ENCODE measurements at regions not wholly inside any gene's neighbourhood (a gene's known extent, or its start where the extent isn't known, plus 50 kb on each side); places are given as distances from the start of the nearest gene placed in this dataset.

DNA sequence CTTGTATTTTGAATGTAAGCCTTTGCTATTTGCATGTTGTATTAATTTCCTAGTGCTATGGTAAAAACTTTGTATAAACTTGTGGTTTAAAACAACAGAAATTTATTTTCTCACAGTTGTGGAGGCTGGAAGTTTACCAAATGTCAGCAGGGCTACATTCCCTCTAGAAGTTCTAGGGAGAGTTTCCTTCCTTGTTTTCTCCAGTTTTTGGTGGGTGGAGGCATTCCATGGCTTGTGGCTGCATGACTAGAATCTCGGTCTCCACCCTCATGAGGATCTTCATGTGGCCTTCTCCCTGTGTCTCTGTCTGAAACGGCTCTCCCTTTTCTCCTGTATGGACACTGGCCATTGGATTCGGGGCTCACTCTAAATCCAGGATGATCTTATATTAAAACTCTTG, 482.2 kb upstream of the GOT2 start:
- Histone ChIP-seq H3K4me1 (ENCODE audit: control insufficient read depth in 3 of 3, insufficient read depth in 3 of 3, low read length in 3 of 3) (no peaks in the 10 kb centered on the region), H3K4me3 (ENCODE audit: low read length in 3 of 3) (no peak overlapping the region), H3K27me3 (ENCODE audit: control insufficient read depth in 3 of 3, insufficient read depth in 3 of 3, low read length in 3 of 3) (no peaks in the 10 kb centered on the region)

DNA sequence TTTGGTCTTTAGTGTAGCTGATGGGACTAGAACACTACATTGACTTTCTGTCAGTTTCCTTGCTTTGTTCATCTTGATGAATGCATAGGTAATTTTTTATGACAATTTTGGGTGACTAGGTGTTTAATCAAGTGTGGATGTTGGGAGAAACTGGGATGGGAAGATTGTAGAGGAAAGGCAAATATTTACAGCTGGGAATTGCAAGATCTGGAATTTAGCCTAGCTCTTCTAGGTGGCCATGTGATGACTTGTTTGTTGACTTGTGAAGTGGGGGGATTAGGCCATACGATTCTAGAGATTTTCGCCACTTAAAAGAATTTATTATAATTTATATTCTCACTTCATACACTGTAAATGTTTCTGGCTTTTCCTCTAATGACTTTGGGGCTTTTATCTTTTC, 480.3 kb upstream of the GOT2 start:
- no peak overlapping the region for H3K4me3 ChIP-seq (ENCODE audit: low read length in 3 of 3)
- H3K27ac ChIP-seq (ENCODE audit: low read depth, low read length): no peak overlapping the region
- no peaks in the 10 kb centered on the region for H3K36me3 ChIP-seq (ENCODE audit: control insufficient read depth in 3 of 3, insufficient read depth in 3 of 3, low read length in 3 of 3)
- no peak overlapping the region for H3K9ac ChIP-seq (ENCODE audit: low read depth in 1 of 3, low read length in 3 of 3)
- H3K4me1 ChIP-seq (ENCODE audit: control insufficient read depth in 3 of 3, insufficient read depth in 3 of 3, low read length in 3 of 3): peaks cover 0 to 4% (median 0%) of the 10 kb centered on the region in 3 donors
- H3K27me3 ChIP-seq (ENCODE audit: control insufficient read depth in 3 of 3, insufficient read depth in 3 of 3, low read length in 3 of 3): no peaks in the 10 kb centered on the region
- H3K9me3 ChIP-seq (ENCODE audit: control insufficient read depth in 3 of 3, low read length in 3 of 3): peaks cover 0 to 3% (median 0%) of the 10 kb centered on the region in 3 donors

More for the DNA sequence above, 482.2 kb upstream of the GOT2 start:
- Histone ChIP-seq H3K27ac (ENCODE audit: low read depth, low read length) (no peak overlapping the region), H3K9me3 (ENCODE audit: control insufficient read depth in 3 of 3, low read length in 3 of 3) (peaks cover 0 to 3% (median 0%) of the 10 kb centered on the region in 3 donors), H3K9ac (ENCODE audit: low read depth in 1 of 3, low read length in 3 of 3) (no peak overlapping the region), H3K36me3 (ENCODE audit: control insufficient read depth in 3 of 3, insufficient read depth in 3 of 3, low read length in 3 of 3) (no peaks in the 10 kb centered on the region)

DNA sequence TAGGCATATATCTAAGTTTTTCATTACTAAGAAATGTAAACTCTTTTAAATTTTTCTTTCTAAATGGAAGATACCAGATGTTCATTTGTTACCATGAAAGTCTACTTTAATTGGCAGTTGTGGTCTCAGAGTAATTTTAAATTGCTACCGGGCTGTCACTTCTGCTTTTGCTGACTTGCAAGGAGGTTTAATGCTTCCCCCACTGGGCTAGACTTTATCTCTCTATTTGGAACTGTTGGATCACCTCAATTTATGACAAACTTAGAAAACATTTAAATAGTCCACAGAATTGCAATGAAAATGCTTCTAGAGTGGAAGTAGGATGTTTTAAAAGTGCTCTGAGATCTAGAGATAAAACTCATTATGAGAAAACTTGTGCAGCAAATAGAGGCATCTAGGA, 479.8 kb upstream of the GOT2 start:
- Histone ChIP-seq H3K4me3 (ENCODE audit: low read length in 3 of 3) (no peak overlapping the region), H3K9ac (ENCODE audit: low read depth in 1 of 3, low read length in 3 of 3) (no peak overlapping the region), H3K27ac (ENCODE audit: low read depth, low read length) (no peak overlapping the region), H3K9me3 (ENCODE audit: control insufficient read depth in 3 of 3, low read length in 3 of 3) (peaks cover 0 to 3% (median 0%) of the 10 kb centered on the region in 3 donors), H3K36me3 (ENCODE audit: control insufficient read depth in 3 of 3, insufficient read depth in 3 of 3, low read length in 3 of 3) (no peaks in the 10 kb centered on the region), H3K27me3 (ENCODE audit: control insufficient read depth in 3 of 3, insufficient read depth in 3 of 3, low read length in 3 of 3) (no peaks in the 10 kb centered on the region), H3K4me1 (ENCODE audit: control insufficient read depth in 3 of 3, insufficient read depth in 3 of 3, low read length in 3 of 3) (peaks cover 0 to 4% (median 0%) of the 10 kb centered on the region in 3 donors)

DNA sequence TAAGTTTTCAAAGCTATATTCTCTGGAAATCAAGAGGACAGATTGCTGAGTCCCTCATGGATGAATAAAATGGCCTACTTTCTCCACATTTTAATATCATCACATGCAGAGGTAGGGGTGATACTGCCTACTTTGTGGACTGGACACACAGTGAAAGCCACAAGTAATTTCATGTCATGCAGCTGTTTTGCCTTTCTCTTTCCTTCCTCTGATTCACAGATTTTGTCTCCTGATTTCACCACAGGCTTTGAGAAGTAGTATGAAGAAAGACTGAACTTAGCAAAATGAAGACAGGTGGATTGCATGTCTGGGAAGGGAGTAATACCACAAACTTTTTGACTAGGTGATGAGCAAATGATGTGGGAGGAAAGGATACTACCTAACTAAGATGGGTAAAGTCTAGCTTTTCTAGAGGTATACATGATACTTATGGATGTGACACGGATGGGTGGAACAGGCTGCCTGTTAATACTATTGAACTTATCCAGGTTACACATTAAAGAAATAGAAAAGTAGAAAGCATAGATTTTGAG, 478.4 kb upstream of the GOT2 start:
- Histone ChIP-seq H3K4me1 (ENCODE audit: control insufficient read depth in 3 of 3, insufficient read depth in 3 of 3, low read length in 3 of 3) (peaks cover 0 to 4% (median 0%) of the 10 kb centered on the region in 3 donors), H3K27ac (ENCODE audit: low read depth, low read length) (no peak overlapping the region), H3K9ac (ENCODE audit: low read depth in 1 of 3, low read length in 3 of 3) (no peak overlapping the region), H3K9me3 (ENCODE audit: control insufficient read depth in 3 of 3, low read length in 3 of 3) (peaks cover 0 to 3% (median 0%) of the 10 kb centered on the region in 3 donors), H3K36me3 (ENCODE audit: control insufficient read depth in 3 of 3, insufficient read depth in 3 of 3, low read length in 3 of 3) (no peaks in the 10 kb centered on the region), H3K4me3 (ENCODE audit: low read length in 3 of 3) (no peak overlapping the region), H3K27me3 (ENCODE audit: control insufficient read depth in 3 of 3, insufficient read depth in 3 of 3, low read length in 3 of 3) (no peaks in the 10 kb centered on the region)

DNA sequence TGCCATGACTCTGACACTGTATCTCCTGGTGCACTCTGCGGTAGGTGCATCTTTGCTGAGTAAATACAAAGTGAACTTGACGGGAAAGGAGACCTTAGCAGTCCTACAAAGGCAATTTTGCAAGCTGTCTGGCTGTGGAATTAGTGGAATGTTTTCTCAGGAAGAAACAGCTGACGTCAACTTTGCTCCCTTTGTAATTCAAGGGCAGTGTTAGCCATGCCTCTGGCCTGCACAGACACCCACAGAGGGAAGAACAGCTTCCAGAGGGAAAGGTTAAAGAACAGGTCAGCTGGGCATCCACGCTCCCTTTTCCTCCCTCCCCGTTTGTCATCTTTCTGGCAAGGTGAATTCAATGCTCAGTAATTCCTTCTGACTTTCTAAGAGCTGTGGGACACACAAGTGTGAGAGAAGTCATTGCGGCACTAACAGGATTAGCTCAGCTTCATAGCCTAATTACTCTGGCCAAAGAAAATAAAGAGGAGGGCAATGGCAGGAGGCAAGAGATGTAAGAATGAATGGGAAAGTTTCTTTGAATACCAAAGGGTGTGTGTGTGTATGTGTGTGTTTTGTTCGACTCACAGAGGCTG, 476.9 kb upstream of the GOT2 start:
- Histone ChIP-seq H3K36me3 (ENCODE audit: control insufficient read depth in 3 of 3, insufficient read depth in 3 of 3, low read length in 3 of 3) (no peaks in the 10 kb centered on the region), H3K27me3 (ENCODE audit: control insufficient read depth in 3 of 3, insufficient read depth in 3 of 3, low read length in 3 of 3) (no peaks in the 10 kb centered on the region), H3K9ac (ENCODE audit: low read depth in 1 of 3, low read length in 3 of 3) (no peak overlapping the region), H3K27ac (ENCODE audit: low read depth, low read length) (no peak overlapping the region), H3K9me3 (ENCODE audit: control insufficient read depth in 3 of 3, low read length in 3 of 3) (no peaks in the 10 kb centered on the region), H3K4me3 (ENCODE audit: low read length in 3 of 3) (no peak overlapping the region), H3K4me1 (ENCODE audit: control insufficient read depth in 3 of 3, insufficient read depth in 3 of 3, low read length in 3 of 3) (peaks cover 0 to 4% (median 0%) of the 10 kb centered on the region in 3 donors)

DNA sequence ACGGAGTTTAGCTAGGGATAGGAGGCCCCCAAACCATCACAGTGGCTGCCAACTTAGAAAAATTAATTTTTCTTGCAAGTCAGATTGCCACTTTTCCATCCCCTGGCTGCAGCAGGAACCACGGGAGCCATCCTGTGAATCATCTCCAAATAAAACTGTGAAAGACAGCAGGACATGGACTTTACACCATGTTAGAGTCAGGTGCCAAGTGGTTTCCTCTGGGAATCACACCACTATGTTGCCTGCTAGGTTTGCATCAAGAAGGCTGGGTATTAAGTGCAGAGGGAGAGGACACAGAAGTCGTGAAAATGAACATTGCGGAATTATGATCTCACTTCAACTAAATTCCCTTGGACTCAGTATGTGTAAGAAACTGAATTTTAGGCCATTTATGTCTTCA, 471.3 kb upstream of the GOT2 start:
- no peaks in the 10 kb centered on the region for H3K4me1 ChIP-seq (ENCODE audit: control insufficient read depth in 3 of 3, insufficient read depth in 3 of 3, low read length in 3 of 3)
- H3K27me3 ChIP-seq (ENCODE audit: control insufficient read depth in 3 of 3, insufficient read depth in 3 of 3, low read length in 3 of 3): no peaks in the 10 kb centered on the region
- H3K36me3 ChIP-seq (ENCODE audit: control insufficient read depth in 3 of 3, insufficient read depth in 3 of 3, low read length in 3 of 3): no peaks in the 10 kb centered on the region
- no peak overlapping the region for H3K9ac ChIP-seq (ENCODE audit: low read depth in 1 of 3, low read length in 3 of 3)
- no peak overlapping the region for H3K4me3 ChIP-seq (ENCODE audit: low read length in 3 of 3)
- no peaks in the 10 kb centered on the region for H3K9me3 ChIP-seq (ENCODE audit: control insufficient read depth in 3 of 3, low read length in 3 of 3)
- no peak overlapping the region for H3K27ac ChIP-seq (ENCODE audit: low read depth, low read length)

DNA sequence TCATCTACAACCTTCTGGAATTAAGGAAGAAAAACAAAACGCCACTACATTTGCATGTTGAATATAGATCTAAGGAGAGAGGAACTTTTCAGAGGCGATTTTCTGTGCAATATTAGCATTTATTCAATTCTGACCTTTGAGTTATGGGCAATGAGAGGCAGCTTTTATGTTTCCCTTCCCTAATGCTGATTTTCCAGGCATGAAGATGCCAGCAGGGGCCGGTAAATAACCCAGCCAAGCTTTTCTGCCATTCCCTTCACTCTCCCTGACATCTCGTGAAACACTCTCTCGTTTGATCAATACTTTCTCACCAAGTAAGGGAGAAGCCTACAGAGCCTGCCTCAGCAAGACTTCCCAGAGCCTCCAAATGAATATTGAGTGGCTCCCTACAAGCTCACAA, 470.5 kb upstream of the GOT2 start:
- Histone ChIP-seq H3K9ac (ENCODE audit: low read depth in 1 of 3, low read length in 3 of 3) (no peak overlapping the region), H3K36me3 (ENCODE audit: control insufficient read depth in 3 of 3, insufficient read depth in 3 of 3, low read length in 3 of 3) (no peaks in the 10 kb centered on the region), H3K27me3 (ENCODE audit: control insufficient read depth in 3 of 3, insufficient read depth in 3 of 3, low read length in 3 of 3) (no peaks in the 10 kb centered on the region), H3K4me3 (ENCODE audit: low read length in 3 of 3) (no peak overlapping the region), H3K9me3 (ENCODE audit: control insufficient read depth in 3 of 3, low read length in 3 of 3) (no peaks in the 10 kb centered on the region), H3K27ac (ENCODE audit: low read depth, low read length) (no peak overlapping the region), H3K4me1 (ENCODE audit: control insufficient read depth in 3 of 3, insufficient read depth in 3 of 3, low read length in 3 of 3) (no peaks in the 10 kb centered on the region)

DNA sequence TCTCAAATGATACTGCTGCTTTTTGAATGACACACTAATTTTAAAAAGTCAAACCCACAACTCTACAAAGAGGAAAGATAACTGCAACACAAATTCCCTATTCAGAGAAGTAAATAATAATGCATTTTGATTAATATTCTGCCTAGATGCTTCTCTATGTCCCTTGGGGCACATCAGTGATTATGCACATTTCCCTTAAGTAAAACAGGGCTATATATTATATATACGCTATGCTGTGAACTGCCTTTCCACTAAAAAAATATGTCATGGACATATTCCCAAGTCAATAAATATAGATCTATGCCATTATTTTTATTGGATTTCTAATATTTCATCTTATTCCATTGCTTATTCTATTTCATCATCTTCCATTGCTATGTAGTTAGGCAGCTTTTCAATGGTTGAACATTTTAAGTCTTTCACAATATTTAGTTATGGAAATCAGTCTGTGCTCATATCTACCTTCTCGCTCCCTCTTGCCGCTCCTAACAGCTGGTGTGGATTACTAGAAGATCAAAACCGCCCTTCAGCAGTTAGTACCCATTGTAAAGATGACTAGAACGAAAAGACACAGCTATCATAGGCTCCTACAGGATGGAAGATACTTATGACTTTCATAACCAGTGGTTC, 468.2 kb upstream of the GOT2 start:
- H3K9me3 ChIP-seq (ENCODE audit: control insufficient read depth in 3 of 3, low read length in 3 of 3): no peaks in the 10 kb centered on the region
- H3K4me3 ChIP-seq (ENCODE audit: low read length in 3 of 3): no peak overlapping the region
- H3K9ac ChIP-seq (ENCODE audit: low read depth in 1 of 3, low read length in 3 of 3): no peak overlapping the region
- H3K4me1 ChIP-seq (ENCODE audit: control insufficient read depth in 3 of 3, insufficient read depth in 3 of 3, low read length in 3 of 3): no peaks in the 10 kb centered on the region
- no peaks in the 10 kb centered on the region for H3K27me3 ChIP-seq (ENCODE audit: control insufficient read depth in 3 of 3, insufficient read depth in 3 of 3, low read length in 3 of 3)
- H3K36me3 ChIP-seq (ENCODE audit: control insufficient read depth in 3 of 3, insufficient read depth in 3 of 3, low read length in 3 of 3): no peaks in the 10 kb centered on the region
- no peak overlapping the region for H3K27ac ChIP-seq (ENCODE audit: low read depth, low read length)

DNA sequence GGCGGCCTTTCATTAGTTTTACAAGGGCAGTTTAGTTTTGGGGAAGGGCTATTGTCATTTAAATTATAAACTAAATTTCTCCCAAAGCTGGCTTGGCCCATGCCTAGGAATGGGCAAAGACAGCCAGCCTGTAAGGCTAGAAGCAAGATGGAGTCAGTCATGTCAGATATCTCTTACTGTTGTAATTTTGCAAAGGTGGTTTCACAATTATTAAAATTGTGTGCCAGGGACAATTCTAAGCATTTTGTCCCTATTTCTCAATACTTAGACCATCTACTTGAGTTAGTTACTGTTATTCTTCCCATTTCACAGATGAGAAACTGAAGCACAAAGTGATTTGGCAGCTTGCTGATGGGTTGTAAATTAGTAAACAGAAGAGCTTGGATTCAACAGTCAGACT, 467.7 kb upstream of the GOT2 start:
- Histone ChIP-seq H3K9ac (ENCODE audit: low read depth in 1 of 3, low read length in 3 of 3) (no peak overlapping the region), H3K27ac (ENCODE audit: low read depth, low read length) (no peak overlapping the region), H3K27me3 (ENCODE audit: control insufficient read depth in 3 of 3, insufficient read depth in 3 of 3, low read length in 3 of 3) (no peaks in the 10 kb centered on the region), H3K4me3 (ENCODE audit: low read length in 3 of 3) (no peak overlapping the region), H3K9me3 (ENCODE audit: control insufficient read depth in 3 of 3, low read length in 3 of 3) (no peaks in the 10 kb centered on the region), H3K4me1 (ENCODE audit: control insufficient read depth in 3 of 3, insufficient read depth in 3 of 3, low read length in 3 of 3) (no peaks in the 10 kb centered on the region), H3K36me3 (ENCODE audit: control insufficient read depth in 3 of 3, insufficient read depth in 3 of 3, low read length in 3 of 3) (no peaks in the 10 kb centered on the region)

DNA sequence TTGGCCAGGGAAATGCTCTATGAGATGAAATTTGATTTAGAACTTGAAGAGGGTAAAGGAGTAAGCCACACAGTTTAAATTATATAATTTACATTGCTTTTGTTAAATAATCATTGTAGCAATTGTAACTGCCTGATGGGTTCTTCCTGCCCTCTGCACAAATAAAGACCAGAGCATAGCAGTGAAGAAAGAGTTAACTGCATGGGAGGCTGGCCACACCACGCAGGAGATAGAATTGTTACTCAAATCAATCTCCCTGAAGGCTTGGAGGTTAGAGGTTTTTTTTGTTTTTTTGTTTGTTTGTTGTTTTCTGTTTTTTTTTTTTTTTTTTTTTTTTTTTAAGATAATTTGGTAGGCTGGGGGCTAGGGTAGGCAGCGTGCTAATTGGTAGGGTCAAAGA, 467.0 kb upstream of the GOT2 start:
- no peaks in the 10 kb centered on the region for H3K27me3 ChIP-seq (ENCODE audit: control insufficient read depth in 3 of 3, insufficient read depth in 3 of 3, low read length in 3 of 3)
- no peaks in the 10 kb centered on the region for H3K36me3 ChIP-seq (ENCODE audit: control insufficient read depth in 3 of 3, insufficient read depth in 3 of 3, low read length in 3 of 3)
- H3K9ac ChIP-seq (ENCODE audit: low read depth in 1 of 3, low read length in 3 of 3): no peak overlapping the region
- no peaks in the 10 kb centered on the region for H3K4me1 ChIP-seq (ENCODE audit: control insufficient read depth in 3 of 3, insufficient read depth in 3 of 3, low read length in 3 of 3)
- no peak overlapping the region for H3K27ac ChIP-seq (ENCODE audit: low read depth, low read length)
- no peak overlapping the region for H3K4me3 ChIP-seq (ENCODE audit: low read length in 3 of 3)
- H3K9me3 ChIP-seq (ENCODE audit: control insufficient read depth in 3 of 3, low read length in 3 of 3): no peaks in the 10 kb centered on the region
